BLaER1 treated with 17β-estradiol and CSF1 and Interleukin-3, amounts not matched to agents 10 nM and 100 nM (cell line): ENCODE measurements at regions not wholly inside any gene's neighbourhood (a gene's known extent, or its start where the extent isn't known, plus 50 kb on each side); places are given as distances from the start of the nearest gene placed in this dataset.

Source experiments
- H3K27ac ChIP-seq, 11 experiments: shearing (Covaris generic); formaldehyde crosslinking; 2 replicates each; pipeline ENCODE4 v1.8.1; 2022
- H3K27me3 ChIP-seq, 11 experiments: shearing (Covaris generic); formaldehyde crosslinking; 2 replicates each; pipeline ENCODE4 v1.8.1; 2022
- H3K36me3 ChIP-seq, 11 experiments: shearing (Covaris generic); formaldehyde crosslinking; 2 replicates each; pipeline ENCODE4 v1.8.1; 2022
- H3K4me1 ChIP-seq, 10 experiments: shearing (Covaris generic); formaldehyde crosslinking; 2 replicates each; pipeline ENCODE4 v1.8.1; 2022
- H3K4me2 ChIP-seq, 11 experiments: shearing (Covaris generic); formaldehyde crosslinking; 2 replicates each; pipeline ENCODE4 v1.8.1; 2022
- H3K4me3 ChIP-seq, 10 experiments: shearing (Covaris generic); formaldehyde crosslinking; 2 replicates each; pipeline ENCODE4 v1.8.1; 2022
- H3K9ac ChIP-seq, 11 experiments: shearing (Covaris generic); formaldehyde crosslinking; 2 replicates each; pipeline ENCODE4 v1.8.1; 2022
- H3K9me3 ChIP-seq, 11 experiments: shearing (Covaris generic); formaldehyde crosslinking; replicated peaks in 1 of 11; 2 replicates each; pipeline ENCODE4 v1.8.1; 2022
- H4K20me1 ChIP-seq, 11 experiments: shearing (Covaris generic); formaldehyde crosslinking; 2 replicates each; pipeline ENCODE4 v1.8.1; 2022
- Cebpa-rat ChIP-seq, 11 experiments: shearing (Covaris generic); IDR thresholded peaks; 2 replicates each; pipeline ENCODE4 v1.8.1; 2022

GRCh38 chr3:34346656-34347055 lies 548.2 kb downstream of the PDCD6IP start:
- no peaks in the 10 kb centered on the region for H3K36me3 ChIP-seq
- H3K4me3 ChIP-seq = no peak overlapping the region
- TF ChIP-seq Cebpa-rat (IDR thresholded peaks at IDR 0.05) = no peak
- H3K9ac ChIP-seq = no peak overlapping the region
- H3K9me3 ChIP-seq = 0 out of 22 replicates have a peak, but pooled peaks cover 0 to 3% (median 0%) of the 10 kb centered on the region in 11 experiments
- no peak overlapping the region for H3K27ac ChIP-seq
- H3K27me3 ChIP-seq = no peaks in the 10 kb centered on the region
- H3K4me2 ChIP-seq = no peak overlapping the region
- H3K4me1 ChIP-seq = peaks cover 0 to 5% (median 0%) of the 10 kb centered on the region in 10 experiments; a peak in 5 of 20 replicates
- H4K20me1 ChIP-seq = no peaks in the 10 kb centered on the region

GRCh38 chr3:34351882-34352777 lies 553.7 kb downstream of the PDCD6IP start:
- Histone ChIP-seq H3K9ac (no peak overlapping the region), H3K9me3 (no peaks in the 10 kb centered on the region), H3K27ac (no peak overlapping the region), H3K4me3 (no peak overlapping the region), H3K4me2 (peak overlapping the region in 8 of 11 experiments; percentile 1 to 38 (median 20); a peak in 3 of 22 replicates), H3K4me1 (peaks cover 0 to 8% (median 7%) of the 10 kb centered on the region in 10 experiments; a peak in 11 of 20 replicates), H3K36me3 (no peaks in the 10 kb centered on the region), H4K20me1 (no peaks in the 10 kb centered on the region), H3K27me3 (peaks cover 0 to 2% (median 0%) of the 10 kb centered on the region in 11 experiments; a peak in 1 of 22 replicates)
- TF ChIP-seq Cebpa-rat (IDR thresholded peaks at IDR 0.05) = no peak

- Histone ChIP-seq H3K4me2 (no peak overlapping the region), H3K36me3 (no peaks in the 10 kb centered on the region), H3K4me1 (peaks cover 0 to 8% (median 7%) of the 10 kb centered on the region in 10 experiments; a peak in 11 of 20 replicates), H4K20me1 (no peaks in the 10 kb centered on the region), H3K4me3 (no peak overlapping the region), H3K9me3 (no peaks in the 10 kb centered on the region), H3K27ac (no peak overlapping the region), H3K9ac (no peak overlapping the region), H3K27me3 (peaks cover 0 to 8% (median 0%) of the 10 kb centered on the region in 11 experiments; a peak in 1 of 22 replicates)
- TF ChIP-seq Cebpa-rat (IDR thresholded peaks at IDR 0.05) = no peak
Measured at GRCh38 chr3:34352778-34353331, 554.4 kb downstream of the PDCD6IP start.

GRCh38 chr3:34357461-34357860 lies 559.0 kb downstream of the PDCD6IP start:
- no peak overlapping the region for H3K4me3 ChIP-seq
- no peak for TF ChIP-seq Cebpa-rat (IDR thresholded peaks at IDR 0.05)
- H3K27ac ChIP-seq = no peak overlapping the region
- no peak overlapping the region for H3K4me2 ChIP-seq
- H4K20me1 ChIP-seq = no peaks in the 10 kb centered on the region
- no peaks in the 10 kb centered on the region for H3K9me3 ChIP-seq
- no peaks in the 10 kb centered on the region for H3K36me3 ChIP-seq
- peaks cover 0 to 28% (median 0%) of the 10 kb centered on the region in 11 experiments; a peak in 4 of 22 replicates for H3K27me3 ChIP-seq
- H3K4me1 ChIP-seq = peaks cover 9 to 14% (median 12%) of the 10 kb centered on the region in 10 experiments; a peak in 18 of 20 replicates
- no peak overlapping the region for H3K9ac ChIP-seq

GRCh38 chr3:34359064-34359463 lies 560.6 kb downstream of the PDCD6IP start:
- Histone ChIP-seq H3K4me3 (no peak overlapping the region), H3K27ac (no peak overlapping the region)
- no peak for TF ChIP-seq Cebpa-rat (IDR thresholded peaks at IDR 0.05)

GRCh38 chr3:34360713-34361112 lies 562.3 kb downstream of the PDCD6IP start:
- H4K20me1 ChIP-seq = no peaks in the 10 kb centered on the region
- H3K9ac ChIP-seq = no peak overlapping the region
- TF ChIP-seq Cebpa-rat (IDR thresholded peaks at IDR 0.05) = no peak
- H3K4me2 ChIP-seq = no peak overlapping the region
- H3K36me3 ChIP-seq = no peaks in the 10 kb centered on the region
- no peak overlapping the region for H3K27ac ChIP-seq
- no peaks in the 10 kb centered on the region for H3K9me3 ChIP-seq
- peaks cover 0 to 48% (median 0%) of the 10 kb centered on the region in 11 experiments; a peak in 4 of 22 replicates for H3K27me3 ChIP-seq
- H3K4me1 ChIP-seq = peaks cover 9 to 27% (median 20%) of the 10 kb centered on the region in 10 experiments; a peak in 17 of 20 replicates
- no peak overlapping the region for H3K4me3 ChIP-seq

More at GRCh38 chr3:34359064-34359463, 560.6 kb downstream of the PDCD6IP start:
- Histone ChIP-seq H3K9me3 (no peaks in the 10 kb centered on the region), H3K9ac (no peak overlapping the region), H3K4me2 (no peak overlapping the region), H4K20me1 (no peaks in the 10 kb centered on the region), H3K4me1 (peaks cover 9 to 19% (median 14%) of the 10 kb centered on the region in 10 experiments; a peak in 17 of 20 replicates), H3K36me3 (no peaks in the 10 kb centered on the region), H3K27me3 (peaks cover 0 to 44% (median 0%) of the 10 kb centered on the region in 11 experiments; a peak in 4 of 22 replicates)

- H3K4me2 ChIP-seq = peak overlapping the region in 10 of 11 experiments; percentile 16 to 65 (median 40); a peak in 17 of 22 replicates
Measured at GRCh38 chr3:34361921-34362320, 563.5 kb downstream of the PDCD6IP start.

GRCh38 chr3:34362910-34363309 lies 564.5 kb downstream of the PDCD6IP start:
- H3K36me3 ChIP-seq = no peaks in the 10 kb centered on the region
- no peak overlapping the region for H3K9ac ChIP-seq
- peak overlapping the region in 1 of 11 experiments; percentile 65; a peak in 1 of 22 replicates for H3K4me2 ChIP-seq
- H3K27me3 ChIP-seq = peaks cover 0 to 54% (median 0%) of the 10 kb centered on the region in 11 experiments; a peak in 4 of 22 replicates
- H3K27ac ChIP-seq = no peak overlapping the region
- H4K20me1 ChIP-seq = no peaks in the 10 kb centered on the region
- peaks cover 9 to 27% (median 20%) of the 10 kb centered on the region in 10 experiments; a peak in 17 of 20 replicates for H3K4me1 ChIP-seq
- TF ChIP-seq Cebpa-rat (IDR thresholded peaks at IDR 0.05) = no peak
- no peaks in the 10 kb centered on the region for H3K9me3 ChIP-seq
- no peak overlapping the region for H3K4me3 ChIP-seq

More at GRCh38 chr3:34361921-34362320, 563.5 kb downstream of the PDCD6IP start:
- Histone ChIP-seq H3K9me3 (no peaks in the 10 kb centered on the region), H3K27me3 (peaks cover 0 to 58% (median 0%) of the 10 kb centered on the region in 11 experiments; a peak in 4 of 22 replicates), H3K27ac (no peak overlapping the region), H4K20me1 (no peaks in the 10 kb centered on the region), H3K4me3 (no peak overlapping the region), H3K9ac (no peak overlapping the region), H3K4me1 (peaks cover 9 to 27% (median 20%) of the 10 kb centered on the region in 10 experiments; a peak in 17 of 20 replicates), H3K36me3 (no peaks in the 10 kb centered on the region)
- no peak for TF ChIP-seq Cebpa-rat (IDR thresholded peaks at IDR 0.05)

- no peak for TF ChIP-seq Cebpa-rat (IDR thresholded peaks at IDR 0.05)
- H3K36me3 ChIP-seq = no peaks in the 10 kb centered on the region
- no peak overlapping the region for H3K4me3 ChIP-seq
- H3K27me3 ChIP-seq = peaks cover 0 to 54% (median 0%) of the 10 kb centered on the region in 11 experiments; a peak in 4 of 22 replicates
- no peaks in the 10 kb centered on the region for H4K20me1 ChIP-seq
- H3K9me3 ChIP-seq = no peaks in the 10 kb centered on the region
- peak overlapping the region in 5 of 11 experiments; percentile 4 to 18 (median 11); a peak in 7 of 22 replicates for H3K4me2 ChIP-seq
- peaks cover 9 to 27% (median 20%) of the 10 kb centered on the region in 10 experiments; a peak in 17 of 20 replicates for H3K4me1 ChIP-seq
- H3K9ac ChIP-seq = no peak overlapping the region
- H3K27ac ChIP-seq = no peak overlapping the region
Measured at GRCh38 chr3:34363881-34364280, 565.5 kb downstream of the PDCD6IP start.
